Spleen (tissue), 11 donors: ENCODE measurements at regions not wholly inside any gene's neighbourhood (a gene's known extent, or its start where the extent isn't known, plus 50 kb on each side); places are given as distances from the start of the nearest gene placed in this dataset.

Experiments
- DNase-seq: peaks from one replicate; pipeline ENCODE4 v3.0.0-alpha.2; 2020
- H3K27ac ChIP-seq, 8 donors: fragments of 200-600 bp; sonication (generic) in 7 of 8; 1 replicate in 4 of 8; 2 replicates in 4 of 8; pipeline versions ENCODE4 v1.5.0 to v1.8.0; 2016 to 2021; ENCODE audit warnings: inconsistent platforms in 4 of 8, mild to moderate bottlenecking in 4 of 8, moderate library complexity in 1 of 8
- H3K27me3 ChIP-seq, 7 donors: fragments of 200-600 bp; sonication (generic) in 6 of 7; replicated peaks in 1 of 7; 1 replicate in 4 of 7; 2 replicates in 3 of 7; pipeline versions ENCODE4 v1.5.0 to v1.8.0; 2016 to 2021; ENCODE audit warnings: inconsistent platforms in 3 of 7, mild to moderate bottlenecking in 1 of 7
- H3K36me3 ChIP-seq, 6 donors: fragments of 200-600 bp; sonication (generic) in 5 of 6; 1 replicate in 4 of 6; 2 replicates in 2 of 6; pipeline versions ENCODE4 v1.5.0 to v1.8.0; 2016 to 2021; ENCODE audit warnings: inconsistent platforms in 2 of 6
- H3K4me1 ChIP-seq, 6 donors: fragments of 200-600 bp; sonication (generic) in 5 of 6; 1 replicate in 3 of 6; 2 replicates in 3 of 6; pipeline versions ENCODE4 v1.5.0 to v1.8.0; 2016 to 2021; ENCODE audit warnings: inconsistent platforms in 3 of 6
- H3K4me3 ChIP-seq, 8 donors: fragments of 200-600 bp; sonication (generic) in 7 of 8; 1 replicate in 4 of 8; 2 replicates in 4 of 8; pipeline versions ENCODE4 v1.5.0 to v1.8.0; 2016 to 2021; ENCODE audit warnings: inconsistent platforms in 4 of 8, mild to moderate bottlenecking in 4 of 8, moderate library complexity in 2 of 8
- H3K9me3 ChIP-seq, 8 donors: fragments of 200-600 bp; sonication (generic) in 7 of 8; 1 replicate in 4 of 8; 2 replicates in 4 of 8; pipeline versions ENCODE4 v1.5.0 to v1.8.0; 2016 to 2021; ENCODE audit warnings: inconsistent platforms in 4 of 8
- POLR2A ChIP-seq, 3 donors: fragments of 450-650 bp; IDR thresholded peaks; one replicate each; pipeline ENCODE4 v1.5.1; 2017; ENCODE audit warnings: antibody characterized with exemption in 3 of 3, mild to moderate bottlenecking in 1 of 3
- POLR2AphosphoS5 ChIP-seq, 3 donors: sonication (generic); formaldehyde crosslinking; IDR thresholded peaks; one replicate each; pipeline ENCODE4 v1.5.1; 2017; ENCODE audit warnings: antibody characterized with exemption in 3 of 3
- WGBS, 5 donors: extraction: QIAGEN DNeasy Blood & Tissue Kit in 3 of 5; methylation state at CpG; one replicate each; pipeline versions ENCODE4 v1.1.5 to v1.1.7; 2013 to 2018; 5-methylcytosine and 5-hydroxymethylcytosine counted together
- intact Hi-C: fragments of 100-400 bp; cut with DNase I; formaldehyde crosslinking; loops from one replicate; pipeline ENCODE4 v1.15.0; 2023; ENCODE audit warnings: low total_unique reads
- TF ChIP-seq, protein P1 (sequence below), 11 experiments: fragments of 200-600 bp in 7 of 11; fragments of 450-650 bp in 4 of 11; sonication (generic) in 4 of 11; IDR thresholded peaks in 8 of 11; conservative IDR thresholded peaks in 3 of 11; 1 replicate in 7 of 11; 2 replicates in 4 of 11; pipeline versions ENCODE4 v1.4.0 to v1.8.0; 2016 to 2021; ENCODE audit warnings: antibody characterized with exemption in 11 of 11, inconsistent platforms in 4 of 11, mild to moderate bottlenecking in 1 of 11
- donor health status: healthy with polysubstance abuse.
- donor health status: DM: no; HTN: no; CAD: no; lungs with moderate emphysema.
- donor health status: DM: no; HTN: no; CAD: no.
- donor health status: Bipolar disorder and iron deficiency.
- donor health status: healthy.
- donor health status: DM: no; HTN: no; CAD: no.
- donor health status: DM: yes; HTN: yes; CAD: no.

DNA sequence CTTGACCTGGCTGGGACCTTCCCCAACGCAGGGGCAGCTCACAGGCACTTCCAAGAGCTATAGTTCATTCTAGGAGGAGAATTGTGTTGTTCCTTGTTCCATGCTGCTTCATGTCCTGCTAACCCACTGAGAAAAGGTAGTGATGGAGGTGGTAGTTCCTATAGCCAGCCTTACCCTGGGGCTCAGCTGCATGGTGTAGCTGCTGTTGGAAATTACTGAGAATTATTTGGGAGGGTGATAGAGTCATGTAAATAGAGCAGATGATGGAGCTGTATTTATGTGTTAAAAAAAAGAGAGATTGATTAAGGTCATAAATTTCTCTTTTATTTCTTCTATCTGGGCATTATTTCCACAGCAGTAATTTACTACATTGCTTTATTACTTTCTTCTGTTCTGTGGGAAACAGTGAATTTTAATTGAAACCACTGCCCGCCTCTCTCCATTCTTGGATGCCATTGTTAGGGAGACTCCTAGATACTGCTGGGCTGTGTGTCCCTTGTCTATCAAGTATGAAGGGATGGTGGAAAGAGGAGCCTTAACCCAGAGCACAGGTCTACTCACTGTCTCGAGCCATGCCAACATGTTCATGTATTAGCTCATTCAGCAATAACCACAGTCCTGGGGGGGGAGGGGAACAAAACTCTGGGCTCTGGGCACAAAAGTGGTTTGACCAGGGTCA lies 309.2 kb downstream of the FAT3 start:
- DNase-seq = no peak
- Histone ChIP-seq H3K4me1 (no peaks in the 10 kb centered on the region), H3K36me3 (no peaks in the 10 kb centered on the region), H3K4me3 (no peak overlapping the region), H3K27me3 (no peaks in the 10 kb centered on the region), H3K9me3 (no peaks in the 10 kb centered on the region), H3K27ac (no peak overlapping the region)
- intact Hi-C loops = no loop called here
- TF ChIP-seq POLR2AphosphoS5 (IDR thresholded peaks at IDR 0.05) (no peak), POLR2A (IDR thresholded peaks at IDR 0.05) (no peak)
- TF ChIP-seq, protein P1, sequence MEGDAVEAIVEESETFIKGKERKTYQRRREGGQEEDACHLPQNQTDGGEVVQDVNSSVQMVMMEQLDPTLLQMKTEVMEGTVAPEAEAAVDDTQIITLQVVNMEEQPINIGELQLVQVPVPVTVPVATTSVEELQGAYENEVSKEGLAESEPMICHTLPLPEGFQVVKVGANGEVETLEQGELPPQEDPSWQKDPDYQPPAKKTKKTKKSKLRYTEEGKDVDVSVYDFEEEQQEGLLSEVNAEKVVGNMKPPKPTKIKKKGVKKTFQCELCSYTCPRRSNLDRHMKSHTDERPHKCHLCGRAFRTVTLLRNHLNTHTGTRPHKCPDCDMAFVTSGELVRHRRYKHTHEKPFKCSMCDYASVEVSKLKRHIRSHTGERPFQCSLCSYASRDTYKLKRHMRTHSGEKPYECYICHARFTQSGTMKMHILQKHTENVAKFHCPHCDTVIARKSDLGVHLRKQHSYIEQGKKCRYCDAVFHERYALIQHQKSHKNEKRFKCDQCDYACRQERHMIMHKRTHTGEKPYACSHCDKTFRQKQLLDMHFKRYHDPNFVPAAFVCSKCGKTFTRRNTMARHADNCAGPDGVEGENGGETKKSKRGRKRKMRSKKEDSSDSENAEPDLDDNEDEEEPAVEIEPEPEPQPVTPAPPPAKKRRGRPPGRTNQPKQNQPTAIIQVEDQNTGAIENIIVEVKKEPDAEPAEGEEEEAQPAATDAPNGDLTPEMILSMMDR (IDR thresholded peaks at IDR 0.05 in 8 of 11, conservative IDR thresholded peaks at IDR 0.05 in 3 of 11) = no peak
- 67 to 85% (median 76%) methylated on average over 3 of the region's 3 CpGs for whole genome bisulfite sequencing, 5 donors

DNA sequence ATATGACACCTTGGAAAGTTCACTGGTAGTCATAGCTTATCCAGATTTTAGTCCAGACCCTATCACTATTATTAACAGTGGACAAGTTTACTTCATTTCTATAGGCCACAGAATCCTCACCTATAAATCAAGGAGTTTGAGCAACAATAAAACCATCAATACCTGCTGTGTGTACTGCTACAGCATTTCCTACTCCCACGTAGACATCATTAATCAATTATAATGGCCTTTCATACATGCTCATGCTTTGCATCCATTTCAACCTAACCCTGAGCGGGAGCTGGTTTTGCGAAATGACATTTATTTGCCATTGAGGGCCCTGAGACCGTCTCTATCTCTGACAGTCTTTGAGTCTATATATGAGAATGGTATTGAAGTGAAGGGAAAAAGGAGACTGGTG lies 312.3 kb downstream of the FAT3 start:
- intact Hi-C loops = no loop called here
- WGBS, 5 donors = 73 to 94% (median 81%) methylated on average over 4 of the region's 4 CpGs
- H3K27ac ChIP-seq = no peak overlapping the region
- H3K36me3 ChIP-seq = no peaks in the 10 kb centered on the region
- no peak overlapping the region for H3K4me3 ChIP-seq
- no peaks in the 10 kb centered on the region for H3K9me3 ChIP-seq
- H3K27me3 ChIP-seq = no peaks in the 10 kb centered on the region
- TF ChIP-seq, protein P1 (IDR thresholded peaks at IDR 0.05 in 8 of 11, conservative IDR thresholded peaks at IDR 0.05 in 3 of 11) = no peak
- no peaks in the 10 kb centered on the region for H3K4me1 ChIP-seq
- DNase-seq = no peak

DNA sequence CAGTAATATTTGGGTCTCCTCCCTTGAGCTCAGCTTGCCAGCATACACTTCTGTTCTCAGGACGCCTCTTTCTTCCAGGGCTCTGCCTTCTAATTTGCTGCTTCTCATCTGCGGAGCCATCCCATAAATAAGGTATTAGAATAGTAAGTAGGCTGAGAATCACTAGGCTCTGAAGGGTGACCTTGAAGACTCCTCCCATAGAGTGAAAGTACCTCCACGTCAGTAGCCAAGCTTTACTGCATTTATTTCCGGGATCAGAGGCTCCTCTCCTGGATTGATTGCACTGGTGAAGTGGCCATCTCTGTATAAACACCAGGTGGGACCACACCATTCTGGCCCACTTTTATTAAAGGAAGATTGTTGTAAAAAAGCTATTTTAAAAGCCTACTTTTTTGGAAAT lies 315.5 kb downstream of the FAT3 start:
- intact Hi-C loops = no loop called here
- H3K4me1 ChIP-seq = no peaks in the 10 kb centered on the region
- TF ChIP-seq, protein P1 (IDR thresholded peaks at IDR 0.05 in 8 of 11, conservative IDR thresholded peaks at IDR 0.05 in 3 of 11) = no peak
- TF ChIP-seq POLR2A (IDR thresholded peaks at IDR 0.05) = no peak
- no peak for TF ChIP-seq POLR2AphosphoS5 (IDR thresholded peaks at IDR 0.05)
- no peak overlapping the region for H3K4me3 ChIP-seq
- no peak for DNase-seq
- H3K27me3 ChIP-seq = no peaks in the 10 kb centered on the region
- WGBS, 5 donors = 86 to 95% (median 91%) methylated on average over 4 of the region's 4 CpGs
- H3K36me3 ChIP-seq = no peaks in the 10 kb centered on the region
- no peak overlapping the region for H3K27ac ChIP-seq
- no peaks in the 10 kb centered on the region for H3K9me3 ChIP-seq

DNA sequence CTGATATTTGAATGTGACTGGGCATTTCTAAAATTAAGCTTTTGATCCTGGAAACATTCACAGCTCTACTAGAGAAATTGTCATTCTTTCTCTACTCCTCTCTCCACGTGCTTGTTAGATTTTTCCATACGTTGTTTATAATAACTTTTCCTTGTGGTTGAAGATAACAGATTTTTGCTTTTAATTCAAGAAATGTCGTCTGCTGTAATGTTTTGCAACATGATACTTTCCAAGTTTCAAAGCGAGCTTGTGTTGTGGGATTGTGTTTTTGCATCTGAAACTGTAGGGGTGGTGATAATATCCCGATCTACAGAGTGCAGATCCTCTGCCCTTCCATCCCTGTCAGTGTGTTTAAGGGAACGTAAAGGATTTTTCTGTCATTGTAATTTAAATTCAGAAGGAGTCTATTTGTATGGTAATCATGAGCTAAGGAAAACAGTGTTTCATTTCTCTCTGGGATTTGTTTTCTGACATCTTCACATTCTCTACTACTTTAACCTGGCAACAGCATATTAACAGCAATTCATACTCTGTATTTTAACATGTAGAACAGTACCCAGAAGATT lies 321.4 kb downstream of the FAT3 start:
- H3K4me1 ChIP-seq = no peaks in the 10 kb centered on the region
- DNase-seq = no peak
- H3K27ac ChIP-seq = no peak overlapping the region
- H3K4me3 ChIP-seq = no peak overlapping the region
- no peaks in the 10 kb centered on the region for H3K27me3 ChIP-seq
- no peaks in the 10 kb centered on the region for H3K9me3 ChIP-seq
- WGBS, 5 donors = 65 to 89% (median 74%) methylated on average over 6 of the region's 6 CpGs
- no peak for TF ChIP-seq POLR2AphosphoS5 (IDR thresholded peaks at IDR 0.05)
- TF ChIP-seq, protein P1 (IDR thresholded peaks at IDR 0.05 in 8 of 11, conservative IDR thresholded peaks at IDR 0.05 in 3 of 11) = no peak
- no peak for TF ChIP-seq POLR2A (IDR thresholded peaks at IDR 0.05)
- no peaks in the 10 kb centered on the region for H3K36me3 ChIP-seq
- intact Hi-C loops = no loop called here
